NT2/D1 (cell line): ENCODE measurements at regions not wholly inside any gene's neighbourhood (a gene's known extent, or its start where the extent isn't known, plus 50 kb on each side); places are given as distances from the start of the nearest gene placed in this dataset.

Experiments used
- SUZ12 ChIP-seq: IDR thresholded peaks from 2 replicates; pipeline ENCODE4 v1.6.1; 2011; ENCODE audit not compliant: insufficient read length, insufficient read depth; ENCODE audit errors: extremely low read depth
- YY1 ChIP-seq: IDR thresholded peaks from 2 replicates; pipeline ENCODE4 v1.6.1; 2011; ENCODE audit not compliant: insufficient read length, insufficient read depth

DNA sequence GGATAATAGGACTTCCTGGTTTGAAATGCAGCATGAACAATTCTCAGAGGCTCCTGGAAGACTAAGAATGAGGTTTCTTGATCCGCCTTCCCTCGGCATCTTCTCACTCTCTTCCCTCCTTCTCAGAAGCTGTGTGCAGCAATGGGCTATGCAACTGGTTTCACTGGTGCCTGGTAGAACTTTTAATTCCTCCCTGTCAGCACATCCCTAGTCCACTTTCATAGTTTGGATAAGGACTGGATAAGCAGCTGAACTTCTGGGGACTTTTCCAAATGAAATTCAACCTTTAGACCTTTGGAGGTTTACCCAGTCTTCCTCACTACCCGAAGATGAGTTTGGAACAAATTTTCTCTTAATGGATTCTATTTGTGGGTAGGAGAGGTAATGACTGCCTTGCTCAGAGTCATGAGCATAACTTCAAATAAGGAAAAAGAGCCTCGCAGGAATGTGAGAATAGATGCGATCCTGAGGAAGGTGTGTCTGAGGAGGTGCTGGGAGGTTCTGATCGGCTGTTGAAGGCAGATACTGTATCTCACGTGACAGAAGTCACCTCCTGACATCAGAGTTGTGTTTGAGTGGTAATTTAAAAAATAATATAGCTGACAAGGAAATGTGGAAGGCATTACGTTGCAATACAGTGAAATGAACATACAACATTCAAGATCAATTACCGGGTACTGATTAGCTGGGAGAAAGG is 56.0 kb upstream of the HAND2 start:
- TF ChIP-seq SUZ12: no peak
- TF ChIP-seq YY1: no peak
